Smooth muscle cell (in vitro differentiated cells): ENCODE measurements at regions not wholly inside any gene's neighbourhood (a gene's known extent, or its start where the extent isn't known, plus 50 kb on each side); places are given as distances from the start of the nearest gene placed in this dataset.

Experiments
- DNase-seq: peaks from one replicate; lab custom pipeline; 2025; ENCODE audit not compliant: unreplicated experiment; lab: John Stamatoyannopoulos, UW
- H2AFZ ChIP-seq: fragments of 200-600 bp; sonication (generic); 2 replicates; pipeline ENCODE4 v1.6.0; 2016; ENCODE audit warnings: antibody characterized with exemption, low read depth, mild to moderate bottlenecking
- H3F3A ChIP-seq: fragments of 200-600 bp; sonication (generic); 2 replicates; pipeline ENCODE4 v1.6.0; 2017; ENCODE audit warnings: antibody characterized with exemption, low read depth
- H3K27ac ChIP-seq: fragments of 200-600 bp; sonication (generic); 2 replicates; pipeline ENCODE4 v1.5.1; 2016; ENCODE audit warnings: low read depth, mild to moderate bottlenecking
- H3K27me3 ChIP-seq: fragments of 200-600 bp; sonication (generic); 2 replicates; pipeline ENCODE4 v1.6.1; 2016; ENCODE audit warnings: low read depth, mild to moderate bottlenecking
- H3K36me3 ChIP-seq: fragments of 200-600 bp; sonication (generic); 2 replicates; pipeline ENCODE4 v1.5.1; 2016; ENCODE audit warnings: low read depth
- H3K4me1 ChIP-seq: fragments of 200-600 bp; sonication (generic); 2 replicates; pipeline ENCODE4 v1.5.1; 2016; ENCODE audit warnings: low read depth
- H3K4me2 ChIP-seq: fragments of 200-600 bp; sonication (generic); 2 replicates; pipeline ENCODE4 v1.6.0; 2016; ENCODE audit warnings: mild to moderate bottlenecking
- H3K4me3 ChIP-seq: fragments of 200-600 bp; sonication (generic); 2 replicates; pipeline ENCODE4 v1.5.1; 2016; ENCODE audit warnings: mild to moderate bottlenecking
- H3K79me2 ChIP-seq: fragments of 200-600 bp; sonication (generic); 2 replicates; pipeline ENCODE4 v1.6.0; 2016; ENCODE audit warnings: low read depth, mild to moderate bottlenecking
- H3K9ac ChIP-seq: fragments of 200-600 bp; sonication (generic); 2 replicates; pipeline ENCODE4 v1.6.0; 2016; ENCODE audit warnings: low read depth
- H3K9me3 ChIP-seq: fragments of 200-600 bp; sonication (generic); replicated peaks from 2 replicates; pipeline ENCODE4 v1.5.1; 2016; ENCODE audit warnings: low read depth
- H4K20me1 ChIP-seq: fragments of 200-600 bp; sonication (generic); 2 replicates; pipeline ENCODE4 v1.6.0; 2016; ENCODE audit warnings: low read depth
- WGBS: methylation state at CpG from one replicate; pipeline ENCODE4 v1.1.7; 2016; ENCODE audit warnings: low lambda C conversion rate; 5-methylcytosine and 5-hydroxymethylcytosine counted together
- TF ChIP-seq, protein P1 (sequence below): fragments of 200-600 bp; sonication (generic); IDR thresholded peaks from 2 replicates; pipeline ENCODE4 v1.5.1; 2017; ENCODE audit warnings: borderline replicate concordance, mild to moderate bottlenecking, antibody characterized with exemption; ENCODE audit not compliant: insufficient read depth, poor library complexity, severe bottlenecking

DNA sequence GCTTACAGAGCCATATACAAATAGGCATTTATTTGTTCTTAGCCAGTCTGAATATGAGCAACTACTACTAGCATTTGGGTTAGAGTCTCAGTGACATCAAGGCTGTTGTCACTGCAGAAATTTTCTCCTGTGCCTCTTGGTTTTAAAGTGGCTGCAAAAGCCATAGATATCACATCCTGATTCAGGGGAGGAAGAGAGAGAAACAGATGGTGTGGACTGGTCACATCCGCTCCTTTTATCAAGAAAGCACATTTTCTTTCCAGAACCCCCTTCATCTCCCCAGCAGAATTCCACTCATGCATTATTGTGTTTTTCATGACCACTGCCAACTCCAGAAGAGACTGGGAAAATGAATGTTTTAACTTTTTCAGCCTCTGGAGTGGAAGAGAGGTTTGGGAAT lies 69.8 kb downstream of the PTTG1 start:
- Histone ChIP-seq H3K36me3 (no peaks in the 10 kb centered on the region), H3K9ac (no peak overlapping the region), H3K4me1 (peaks cover 4% of the 10 kb centered on the region), H3F3A (peaks cover 7% of the 10 kb centered on the region), H3K27ac (peak overlapping the region; percentile 17), H3K4me3 (no peak overlapping the region), H4K20me1 (no peaks in the 10 kb centered on the region), H3K79me2 (no peaks in the 10 kb centered on the region), H3K4me2 (no peak overlapping the region), H3K9me3 (no peaks in the 10 kb centered on the region), H3K27me3 (no peaks in the 10 kb centered on the region), H2AFZ (no peak overlapping the region)
- TF ChIP-seq, protein P1, sequence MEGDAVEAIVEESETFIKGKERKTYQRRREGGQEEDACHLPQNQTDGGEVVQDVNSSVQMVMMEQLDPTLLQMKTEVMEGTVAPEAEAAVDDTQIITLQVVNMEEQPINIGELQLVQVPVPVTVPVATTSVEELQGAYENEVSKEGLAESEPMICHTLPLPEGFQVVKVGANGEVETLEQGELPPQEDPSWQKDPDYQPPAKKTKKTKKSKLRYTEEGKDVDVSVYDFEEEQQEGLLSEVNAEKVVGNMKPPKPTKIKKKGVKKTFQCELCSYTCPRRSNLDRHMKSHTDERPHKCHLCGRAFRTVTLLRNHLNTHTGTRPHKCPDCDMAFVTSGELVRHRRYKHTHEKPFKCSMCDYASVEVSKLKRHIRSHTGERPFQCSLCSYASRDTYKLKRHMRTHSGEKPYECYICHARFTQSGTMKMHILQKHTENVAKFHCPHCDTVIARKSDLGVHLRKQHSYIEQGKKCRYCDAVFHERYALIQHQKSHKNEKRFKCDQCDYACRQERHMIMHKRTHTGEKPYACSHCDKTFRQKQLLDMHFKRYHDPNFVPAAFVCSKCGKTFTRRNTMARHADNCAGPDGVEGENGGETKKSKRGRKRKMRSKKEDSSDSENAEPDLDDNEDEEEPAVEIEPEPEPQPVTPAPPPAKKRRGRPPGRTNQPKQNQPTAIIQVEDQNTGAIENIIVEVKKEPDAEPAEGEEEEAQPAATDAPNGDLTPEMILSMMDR, result no peak
- no peak for DNase-seq
- 41% methylated on average over 1 of the region's 1 CpG for WGBS

DNA sequence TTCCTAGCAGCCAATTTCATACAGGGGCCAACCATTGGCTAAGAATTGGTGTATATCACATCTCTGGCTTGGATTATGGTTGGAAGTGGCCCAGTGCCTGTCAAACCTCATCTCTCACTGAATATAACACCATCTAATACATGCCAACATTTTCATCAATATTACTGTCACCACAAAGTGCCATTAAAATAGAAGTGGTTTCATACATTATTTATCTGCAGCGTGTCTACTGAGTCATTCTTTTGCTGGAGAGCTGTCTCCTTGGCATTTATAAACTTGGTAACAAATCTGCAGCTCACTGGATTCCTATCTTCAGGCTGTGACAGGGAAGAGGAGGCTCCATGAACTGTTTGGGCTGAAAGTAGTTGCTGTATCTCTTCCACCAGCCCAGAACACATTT lies 70.9 kb downstream of the PTTG1 start:
- peaks cover 7% of the 10 kb centered on the region for H3F3A ChIP-seq
- peak overlapping the region; percentile 68 for H3K27ac ChIP-seq
- no peaks in the 10 kb centered on the region for H4K20me1 ChIP-seq
- no peak overlapping the region for H3K9ac ChIP-seq
- peak overlapping the region; percentile 25 for H3K4me2 ChIP-seq
- DNase-seq, result no peak
- H2AFZ ChIP-seq, result no peak overlapping the region
- H3K4me1 ChIP-seq, result peaks cover 4% of the 10 kb centered on the region
- no peaks in the 10 kb centered on the region for H3K9me3 ChIP-seq
- H3K4me3 ChIP-seq, result no peak overlapping the region
- H3K27me3 ChIP-seq, result no peaks in the 10 kb centered on the region
- no peaks in the 10 kb centered on the region for H3K36me3 ChIP-seq
- WGBS, result 18% methylated on average over 1 of the region's 1 CpG
- no peaks in the 10 kb centered on the region for H3K79me2 ChIP-seq
- TF ChIP-seq, protein P1, result no peak

DNA sequence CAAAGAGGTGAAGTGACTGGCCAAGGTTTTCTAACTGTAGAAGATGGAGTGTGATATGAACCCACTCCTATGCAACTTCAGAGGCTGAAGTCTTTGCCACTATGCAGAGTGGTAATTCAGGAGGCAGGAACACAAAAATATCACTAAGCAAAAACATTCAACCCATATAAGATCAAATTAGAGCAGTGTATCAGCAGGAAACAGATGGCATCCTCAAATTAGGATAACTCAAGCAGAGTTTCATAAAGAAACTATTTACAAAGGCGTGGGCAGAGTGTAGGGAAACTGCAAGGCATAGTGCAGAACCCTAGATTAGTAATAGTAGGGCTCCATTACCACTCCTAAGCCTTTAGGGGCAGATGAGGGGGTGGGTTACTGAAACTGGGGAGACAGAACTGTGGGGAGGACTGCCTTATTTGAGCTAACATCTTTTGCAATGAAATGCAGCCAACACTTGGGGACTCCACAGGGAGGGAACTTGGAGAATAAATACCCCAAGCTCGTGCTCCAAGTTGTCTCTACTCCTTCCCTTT lies 72.2 kb downstream of the PTTG1 start:
- no peaks in the 10 kb centered on the region for H4K20me1 ChIP-seq
- no peaks in the 10 kb centered on the region for H3K27me3 ChIP-seq
- no peaks in the 10 kb centered on the region for H3K79me2 ChIP-seq
- no peak overlapping the region for H2AFZ ChIP-seq
- no peak overlapping the region for H3K4me3 ChIP-seq
- H3K4me2 ChIP-seq, result peak overlapping the region; percentile 57
- TF ChIP-seq, protein P1, result no peak
- H3F3A ChIP-seq, result peaks cover 7% of the 10 kb centered on the region
- peak overlapping the region; percentile 54 for H3K27ac ChIP-seq
- no peaks in the 10 kb centered on the region for H3K36me3 ChIP-seq
- H3K9ac ChIP-seq, result no peak overlapping the region
- peaks cover 4% of the 10 kb centered on the region for H3K4me1 ChIP-seq
- 39% methylated on average over 2 of the region's 2 CpGs for WGBS
- DNase-seq, result no peak
- H3K9me3 ChIP-seq, result no peaks in the 10 kb centered on the region

GRCh38 chr5:160494451-160494850 lies 72.8 kb downstream of the PTTG1 start:
- DNase-seq, result no peak

More at GRCh38 chr5:160494451-160494850, 72.8 kb downstream of the PTTG1 start:
- Histone ChIP-seq H3K9me3 (no peaks in the 10 kb centered on the region), H3K27ac (peak overlapping the region; percentile 54), H4K20me1 (no peaks in the 10 kb centered on the region), H3K4me1 (peaks cover 4% of the 10 kb centered on the region), H2AFZ (no peak overlapping the region), H3K79me2 (no peaks in the 10 kb centered on the region), H3K36me3 (no peaks in the 10 kb centered on the region), H3F3A (peaks cover 7% of the 10 kb centered on the region), H3K4me2 (peak overlapping the region; percentile 57), H3K4me3 (no peak overlapping the region), H3K9ac (no peak overlapping the region), H3K27me3 (no peaks in the 10 kb centered on the region)
- TF ChIP-seq, protein P1, result no peak
- 28% methylated on average over 4 of the region's 4 CpGs for WGBS
